GM12892 (cell line): ENCODE measurements at regions not wholly inside any gene's neighbourhood (a gene's known extent, or its start where the extent isn't known, plus 50 kb on each side); places are given as distances from the start of the nearest gene placed in this dataset.

Experiments
- POLR2A ChIP-seq: IDR thresholded peaks from 2 replicates; pipeline ENCODE4 v1.6.1; 2011; ENCODE audit warnings: low read depth, low read length, control low read depth
- POLR2AphosphoS5 ChIP-seq: IDR thresholded peaks from 2 replicates; pipeline ENCODE4 v1.6.1; 2011; ENCODE audit warnings: low read depth, low read length, control low read depth
- TAF1 ChIP-seq: IDR thresholded peaks from 2 replicates; pipeline ENCODE4 v1.6.1; 2011; ENCODE audit warnings: low read depth, mild to moderate bottlenecking, control low read depth, low read length, borderline replicate concordance

DNA sequence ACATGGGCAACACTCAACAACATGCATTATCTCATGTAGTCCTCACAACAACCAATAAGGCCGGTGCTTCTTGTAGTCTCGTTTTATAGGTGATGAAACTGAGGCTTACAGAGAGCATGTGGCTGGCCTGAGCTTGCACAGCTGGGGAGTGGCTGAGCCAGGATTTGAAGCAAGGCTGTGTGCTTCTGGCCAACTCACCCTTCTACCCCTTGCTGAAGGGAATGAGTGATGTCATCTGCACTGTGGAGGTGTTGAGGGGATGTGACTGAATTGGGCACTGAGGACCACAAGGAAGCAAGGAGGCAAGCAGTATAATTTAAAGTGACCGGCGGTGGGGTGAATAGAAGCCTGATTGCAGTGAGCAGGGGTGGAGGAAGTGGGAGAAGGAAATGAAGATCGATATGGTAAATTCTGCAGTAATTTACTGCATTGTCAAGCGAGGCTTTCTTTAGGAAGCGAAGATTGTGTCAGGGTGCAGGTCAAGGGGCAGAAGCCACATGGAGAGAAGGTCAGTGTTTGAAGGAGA lies 62.3 kb downstream of the MINAR1 start:
- TF ChIP-seq POLR2A = no peak
- TF ChIP-seq POLR2AphosphoS5 = no peak
- no peak for TF ChIP-seq TAF1
